ENCODE measurements at regions not wholly inside any gene's neighbourhood (a gene's known extent, or its start where the extent isn't known, plus 50 kb on each side); places are given as distances from the start of the nearest gene placed in this dataset.

DNA sequence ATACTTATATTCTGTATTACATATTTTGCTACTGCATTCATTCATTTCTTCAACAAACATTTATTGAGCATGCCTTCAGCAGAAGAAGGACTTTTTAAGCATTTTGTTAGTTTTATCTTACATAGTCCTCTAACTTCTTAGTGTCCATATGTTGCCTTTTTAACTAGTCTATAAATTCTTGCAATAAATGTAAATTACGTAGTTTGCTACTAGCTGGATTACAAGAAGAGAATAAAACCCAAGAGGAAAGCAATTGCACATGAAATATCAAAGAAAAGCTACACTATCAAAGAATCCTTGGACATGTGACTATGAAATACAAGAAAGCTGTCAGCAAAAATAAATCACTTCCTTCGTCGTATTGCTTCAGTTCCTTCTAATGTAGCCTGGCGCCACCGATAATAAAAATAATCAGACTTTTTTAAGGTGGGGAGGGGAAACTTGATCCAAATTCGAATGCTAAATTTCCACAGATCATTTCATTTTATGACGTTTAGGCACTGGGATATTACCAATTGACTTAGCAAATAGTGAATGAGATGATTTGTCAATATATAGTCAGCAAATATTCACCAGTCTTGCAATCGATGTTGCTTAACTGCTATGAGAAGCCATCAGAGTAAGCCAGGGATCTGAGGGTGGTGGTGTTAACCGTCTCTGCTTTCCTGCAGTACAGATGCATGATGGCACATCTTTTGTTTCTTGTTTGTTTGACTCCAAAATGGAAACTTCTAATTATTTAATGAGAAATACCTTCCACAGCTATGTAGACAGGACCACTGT, 258.7 kb upstream of the EXOC2 start:
- Histone ChIP-seq H4K20me1 (ENCODE audit: insufficient read depth, low read length) (no peaks in the 10 kb centered on the region), H2AFZ (ENCODE audit: low read depth, low read length) (no peak overlapping the region), H3K27me3 (ENCODE audit: insufficient read depth, low read length, poor library complexity) (no peaks in the 10 kb centered on the region), H3K4me1 (ENCODE audit: insufficient read depth, low read length) (no peaks in the 10 kb centered on the region), H3K79me2 (ENCODE audit: insufficient read depth, low read length) (no peaks in the 10 kb centered on the region), H3K9me3 (ENCODE audit: insufficient read depth, low read length, severe bottlenecking) (no peaks in the 10 kb centered on the region), H3K4me2 (ENCODE audit: insufficient read depth, low read length) (no peak overlapping the region), H3K27ac (ENCODE audit: low read length) (no peak overlapping the region), H3K4me3 (ENCODE audit: low read depth in 1 of 2, low read length in 2 of 2) (no peak overlapping the region), H3K36me3 (ENCODE audit: insufficient read depth, low read length) (no peaks in the 10 kb centered on the region), H3K9ac (ENCODE audit: low read depth, low read length) (no peak overlapping the region)
- TF ChIP-seq, protein P1, sequence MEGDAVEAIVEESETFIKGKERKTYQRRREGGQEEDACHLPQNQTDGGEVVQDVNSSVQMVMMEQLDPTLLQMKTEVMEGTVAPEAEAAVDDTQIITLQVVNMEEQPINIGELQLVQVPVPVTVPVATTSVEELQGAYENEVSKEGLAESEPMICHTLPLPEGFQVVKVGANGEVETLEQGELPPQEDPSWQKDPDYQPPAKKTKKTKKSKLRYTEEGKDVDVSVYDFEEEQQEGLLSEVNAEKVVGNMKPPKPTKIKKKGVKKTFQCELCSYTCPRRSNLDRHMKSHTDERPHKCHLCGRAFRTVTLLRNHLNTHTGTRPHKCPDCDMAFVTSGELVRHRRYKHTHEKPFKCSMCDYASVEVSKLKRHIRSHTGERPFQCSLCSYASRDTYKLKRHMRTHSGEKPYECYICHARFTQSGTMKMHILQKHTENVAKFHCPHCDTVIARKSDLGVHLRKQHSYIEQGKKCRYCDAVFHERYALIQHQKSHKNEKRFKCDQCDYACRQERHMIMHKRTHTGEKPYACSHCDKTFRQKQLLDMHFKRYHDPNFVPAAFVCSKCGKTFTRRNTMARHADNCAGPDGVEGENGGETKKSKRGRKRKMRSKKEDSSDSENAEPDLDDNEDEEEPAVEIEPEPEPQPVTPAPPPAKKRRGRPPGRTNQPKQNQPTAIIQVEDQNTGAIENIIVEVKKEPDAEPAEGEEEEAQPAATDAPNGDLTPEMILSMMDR (IDR thresholded peaks at IDR 0.05; ENCODE audit: borderline replicate concordance, extremely low read depth, low read length, poor library complexity, severe bottlenecking): no peak
- no peak for TF ChIP-seq EZH2 (IDR thresholded peaks at IDR 0.05; ENCODE audit: borderline replicate concordance, low read depth, low read length, severe bottlenecking)
- no peak for ATAC-seq (ENCODE audit: insufficient read depth, low read depth)
- DNase-seq: no peak

DNA sequence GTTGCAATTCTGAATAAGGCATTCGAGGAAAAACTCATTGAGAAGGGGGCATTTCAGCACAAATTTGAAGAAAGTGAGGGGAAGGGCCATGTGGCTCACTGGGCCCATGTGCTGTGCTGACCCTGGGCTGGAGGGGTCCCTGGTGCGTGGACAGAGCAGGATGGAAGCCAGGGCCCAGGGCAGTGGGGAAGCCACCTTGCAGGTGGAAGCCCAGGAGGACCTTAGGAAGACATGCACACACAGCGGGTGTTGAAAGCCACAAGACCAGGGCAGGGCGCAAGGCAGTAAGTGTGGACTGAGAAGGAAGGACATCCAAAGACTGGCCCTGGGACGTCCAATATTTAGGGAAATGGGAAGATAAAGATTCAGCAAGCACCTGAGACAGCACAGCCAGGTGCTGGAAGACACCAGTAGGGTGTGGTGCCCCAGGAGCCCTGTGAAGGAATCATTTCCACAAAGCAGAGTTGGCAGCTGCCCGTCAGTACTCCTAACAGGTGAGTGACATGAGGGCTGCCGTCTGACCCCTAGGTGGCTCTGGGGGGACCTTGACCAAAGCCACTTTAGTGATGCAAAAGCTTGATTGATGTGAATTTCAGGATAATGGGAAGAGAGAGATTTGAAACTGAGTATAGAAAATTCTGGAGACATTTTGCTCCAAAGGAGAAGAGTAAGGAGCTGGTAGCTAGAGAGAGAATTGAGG, 254.4 kb upstream of the EXOC2 start:
- H3K4me3 ChIP-seq (ENCODE audit: low read depth in 1 of 2, low read length in 2 of 2): no peak overlapping the region
- H3K4me2 ChIP-seq (ENCODE audit: insufficient read depth, low read length): no peak overlapping the region
- no peaks in the 10 kb centered on the region for H3K79me2 ChIP-seq (ENCODE audit: insufficient read depth, low read length)
- no peaks in the 10 kb centered on the region for H3K9me3 ChIP-seq (ENCODE audit: insufficient read depth, low read length, severe bottlenecking)
- H3K4me1 ChIP-seq (ENCODE audit: insufficient read depth, low read length): no peaks in the 10 kb centered on the region
- no peak for TF ChIP-seq EZH2 (IDR thresholded peaks at IDR 0.05; ENCODE audit: borderline replicate concordance, low read depth, low read length, severe bottlenecking)
- TF ChIP-seq, protein P1 (IDR thresholded peaks at IDR 0.05; ENCODE audit: borderline replicate concordance, extremely low read depth, low read length, poor library complexity, severe bottlenecking): no peak
- ATAC-seq (ENCODE audit: insufficient read depth, low read depth) (no peak), DNase-seq (no peak)
- H3K9ac ChIP-seq (ENCODE audit: low read depth, low read length): no peak overlapping the region
- H4K20me1 ChIP-seq (ENCODE audit: insufficient read depth, low read length): no peaks in the 10 kb centered on the region
- no peak overlapping the region for H3K27ac ChIP-seq (ENCODE audit: low read length)
- H3K27me3 ChIP-seq (ENCODE audit: insufficient read depth, low read length, poor library complexity): no peaks in the 10 kb centered on the region
- no peak overlapping the region for H2AFZ ChIP-seq (ENCODE audit: low read depth, low read length)
- no peaks in the 10 kb centered on the region for H3K36me3 ChIP-seq (ENCODE audit: insufficient read depth, low read length)

DNA sequence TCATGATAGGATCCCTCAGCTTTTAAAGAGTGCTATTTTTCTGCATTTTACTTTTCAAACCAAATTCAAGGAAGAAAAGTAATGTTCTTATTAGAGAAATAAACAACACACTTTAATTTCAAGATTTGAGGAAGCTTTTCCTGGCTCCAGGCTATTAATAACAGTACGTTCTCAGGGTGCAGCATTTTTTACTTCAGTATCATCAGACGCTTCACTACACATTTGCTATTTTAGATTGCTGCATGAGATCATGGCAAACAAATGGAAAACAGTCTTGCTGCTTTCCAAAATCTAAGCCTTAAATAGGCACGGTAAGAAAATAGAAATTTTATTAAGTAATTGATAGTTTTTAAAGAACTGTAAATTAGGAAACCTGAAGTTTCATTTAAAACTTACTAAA, 253.6 kb upstream of the EXOC2 start:
- Histone ChIP-seq H3K4me1 (ENCODE audit: insufficient read depth, low read length) (no peaks in the 10 kb centered on the region), H3K9ac (ENCODE audit: low read depth, low read length) (no peak overlapping the region), H3K27ac (ENCODE audit: low read length) (no peak overlapping the region), H3K27me3 (ENCODE audit: insufficient read depth, low read length, poor library complexity) (no peaks in the 10 kb centered on the region), H3K79me2 (ENCODE audit: insufficient read depth, low read length) (no peaks in the 10 kb centered on the region), H3K4me2 (ENCODE audit: insufficient read depth, low read length) (no peak overlapping the region), H2AFZ (ENCODE audit: low read depth, low read length) (no peak overlapping the region), H3K36me3 (ENCODE audit: insufficient read depth, low read length) (no peaks in the 10 kb centered on the region), H3K4me3 (ENCODE audit: low read depth in 1 of 2, low read length in 2 of 2) (no peak overlapping the region), H4K20me1 (ENCODE audit: insufficient read depth, low read length) (no peaks in the 10 kb centered on the region), H3K9me3 (ENCODE audit: insufficient read depth, low read length, severe bottlenecking) (no peaks in the 10 kb centered on the region)
- ATAC-seq (ENCODE audit: insufficient read depth, low read depth) (no peak), DNase-seq (no peak)
- TF ChIP-seq, protein P1 (IDR thresholded peaks at IDR 0.05; ENCODE audit: borderline replicate concordance, extremely low read depth, low read length, poor library complexity, severe bottlenecking): no peak
- no peak for TF ChIP-seq EZH2 (IDR thresholded peaks at IDR 0.05; ENCODE audit: borderline replicate concordance, low read depth, low read length, severe bottlenecking)

Data from DND-41 (cell line).